ENCODE measurements at regions not wholly inside any gene's neighbourhood (a gene's known extent, or its start where the extent isn't known, plus 50 kb on each side); places are given as distances from the start of the nearest gene placed in this dataset.

GRCh38 chr16:51061328-51061727 is 89.7 kb downstream of the SALL1 start:
- no peak overlapping the region for H3K4me3 ChIP-seq (ENCODE audit: low read depth, poor library complexity, severe bottlenecking)
- no peak for DNase-seq (ENCODE audit: low spot score in 2 of 2)
- TF ChIP-seq POLR2A (IDR thresholded peaks at IDR 0.05), result no peak
- TF ChIP-seq, protein P1, sequence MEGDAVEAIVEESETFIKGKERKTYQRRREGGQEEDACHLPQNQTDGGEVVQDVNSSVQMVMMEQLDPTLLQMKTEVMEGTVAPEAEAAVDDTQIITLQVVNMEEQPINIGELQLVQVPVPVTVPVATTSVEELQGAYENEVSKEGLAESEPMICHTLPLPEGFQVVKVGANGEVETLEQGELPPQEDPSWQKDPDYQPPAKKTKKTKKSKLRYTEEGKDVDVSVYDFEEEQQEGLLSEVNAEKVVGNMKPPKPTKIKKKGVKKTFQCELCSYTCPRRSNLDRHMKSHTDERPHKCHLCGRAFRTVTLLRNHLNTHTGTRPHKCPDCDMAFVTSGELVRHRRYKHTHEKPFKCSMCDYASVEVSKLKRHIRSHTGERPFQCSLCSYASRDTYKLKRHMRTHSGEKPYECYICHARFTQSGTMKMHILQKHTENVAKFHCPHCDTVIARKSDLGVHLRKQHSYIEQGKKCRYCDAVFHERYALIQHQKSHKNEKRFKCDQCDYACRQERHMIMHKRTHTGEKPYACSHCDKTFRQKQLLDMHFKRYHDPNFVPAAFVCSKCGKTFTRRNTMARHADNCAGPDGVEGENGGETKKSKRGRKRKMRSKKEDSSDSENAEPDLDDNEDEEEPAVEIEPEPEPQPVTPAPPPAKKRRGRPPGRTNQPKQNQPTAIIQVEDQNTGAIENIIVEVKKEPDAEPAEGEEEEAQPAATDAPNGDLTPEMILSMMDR (IDR thresholded peaks at IDR 0.05), result no peak
- WGBS, 2 donors, result 68 to 80% methylated on average over 2 of the region's 2 CpGs
- intact Hi-C loops (cut with DNase I; ENCODE audit: low total_unique reads), result no loop called here

DNA sequence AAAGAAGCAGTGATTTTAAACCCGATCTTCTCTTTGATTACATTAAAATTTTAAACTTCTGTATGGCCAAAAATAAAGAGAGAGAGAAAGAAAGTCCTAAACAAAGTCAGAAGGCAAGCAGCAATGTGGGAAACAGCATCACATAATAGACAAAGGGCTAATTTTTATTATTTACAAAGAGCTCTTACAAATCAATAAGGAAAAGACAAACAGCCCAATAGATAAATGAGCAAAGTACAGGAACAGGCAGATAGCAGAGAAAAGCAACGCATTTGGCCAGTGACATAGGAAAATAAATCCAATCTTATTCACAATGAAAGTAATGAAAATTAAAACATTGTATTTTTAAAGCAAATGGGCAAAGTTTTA is 93.1 kb downstream of the SALL1 start:
- H3K4me3 ChIP-seq (ENCODE audit: low read depth, poor library complexity, severe bottlenecking), result no peak overlapping the region
- 72 to 82% methylated on average over 2 of the region's 2 CpGs for WGBS, 2 donors
- intact Hi-C loops (cut with DNase I; ENCODE audit: low total_unique reads), result no loop called here
- no peak for DNase-seq (ENCODE audit: low spot score in 2 of 2)
- no peak for TF ChIP-seq POLR2A (IDR thresholded peaks at IDR 0.05)
- TF ChIP-seq, protein P1 (IDR thresholded peaks at IDR 0.05), result no peak

GRCh38 chr16:51057102-51057793 is 93.8 kb downstream of the SALL1 start:
- intact Hi-C loops (cut with DNase I; ENCODE audit: low total_unique reads), result no loop called here

GRCh38 chr16:51056331-51056730 is 94.7 kb downstream of the SALL1 start:
- 67 to 72% methylated on average over 2 of the region's 2 CpGs for WGBS, 2 donors
- H3K4me3 ChIP-seq (ENCODE audit: low read depth, poor library complexity, severe bottlenecking), result no peak overlapping the region
- intact Hi-C loops (cut with DNase I; ENCODE audit: low total_unique reads), result no loop called here
- no peak for DNase-seq (ENCODE audit: low spot score in 2 of 2)
- TF ChIP-seq POLR2A (IDR thresholded peaks at IDR 0.05), result no peak
- TF ChIP-seq, protein P1 (IDR thresholded peaks at IDR 0.05), result no peak

More at GRCh38 chr16:51057102-51057793, 93.8 kb downstream of the SALL1 start:
- DNase-seq (ENCODE audit: low spot score in 2 of 2), result peak in 1 of 2 donors; percentile 62
- TF ChIP-seq, protein P1 (IDR thresholded peaks at IDR 0.05), result no peak
- TF ChIP-seq POLR2A (IDR thresholded peaks at IDR 0.05), result no peak
- no peak overlapping the region for H3K4me3 ChIP-seq (ENCODE audit: low read depth, poor library complexity, severe bottlenecking)
- 46 to 60% methylated on average over 8 of the region's 8 CpGs for WGBS, 2 donors

GRCh38 chr16:51055434-51055833 is 95.6 kb downstream of the SALL1 start:
- no peak for TF ChIP-seq POLR2A (IDR thresholded peaks at IDR 0.05)
- TF ChIP-seq, protein P1 (IDR thresholded peaks at IDR 0.05), result no peak
- peak in 1 of 2 donors; percentile 28 for DNase-seq (ENCODE audit: low spot score in 2 of 2)
- 76 to 79% methylated on average over 9 of the region's 9 CpGs for WGBS, 2 donors
- intact Hi-C loops (cut with DNase I; ENCODE audit: low total_unique reads), result no loop called here
- H3K4me3 ChIP-seq (ENCODE audit: low read depth, poor library complexity, severe bottlenecking), result no peak overlapping the region

DNA sequence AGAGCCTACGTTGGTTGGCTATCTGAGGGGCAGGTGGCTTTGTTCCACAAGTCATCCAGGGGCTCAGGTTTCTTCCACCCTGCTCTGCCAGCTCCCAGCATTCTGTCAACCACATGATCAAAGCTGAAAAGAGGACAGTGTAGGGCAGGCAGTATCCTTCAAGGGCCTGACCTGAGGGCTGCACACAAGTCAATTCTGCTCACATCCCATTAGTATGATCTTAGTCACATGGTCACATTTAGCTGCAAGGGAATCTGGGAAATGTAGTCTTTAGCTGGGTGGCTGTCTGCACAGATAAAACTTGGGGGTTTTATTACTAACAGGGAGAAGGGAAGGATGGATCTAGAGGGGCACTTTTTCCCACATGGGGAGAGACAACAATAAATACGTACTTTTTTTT is 97.3 kb downstream of the SALL1 start:
- WGBS, 2 donors, result 64 to 72% methylated on average over 2 of the region's 2 CpGs
- DNase-seq (ENCODE audit: low spot score in 2 of 2), result peak in 1 of 2 donors; percentile 28
- intact Hi-C loops (cut with DNase I; ENCODE audit: low total_unique reads), result no loop called here
- H3K4me3 ChIP-seq (ENCODE audit: low read depth, poor library complexity, severe bottlenecking), result no peak overlapping the region
- TF ChIP-seq, protein P1 (IDR thresholded peaks at IDR 0.05), result no peak
- no peak for TF ChIP-seq POLR2A (IDR thresholded peaks at IDR 0.05)
